ENCODE measurements at regions not wholly inside any gene's neighbourhood (a gene's known extent, or its start where the extent isn't known, plus 50 kb on each side); places are given as distances from the start of the nearest gene placed in this dataset.

GRCh38 chr1:106751002-106751401 is 305.5 kb upstream of the PRMT6 start:
- H3K9me3 Mint-ChIP-seq = peaks cover 9% of the 10 kb centered on the region
- H3K27ac Mint-ChIP-seq = no peak overlapping the region
- no peak for DNase-seq (ENCODE audit: low spot score)
- no peaks in the 10 kb centered on the region for H3K4me1 Mint-ChIP-seq (ENCODE audit: low read depth)
- H3K4me3 Mint-ChIP-seq = no peak overlapping the region
- H3K27me3 Mint-ChIP-seq (ENCODE audit: low read depth) = no peaks in the 10 kb centered on the region
- no peaks in the 10 kb centered on the region for H3K36me3 Mint-ChIP-seq (ENCODE audit: low read depth)

GRCh38 chr1:106753066-106753465 is 303.4 kb upstream of the PRMT6 start:
- Mint-ChIP-seq H3K36me3 (ENCODE audit: low read depth) (no peaks in the 10 kb centered on the region), H3K27me3 (ENCODE audit: low read depth) (no peaks in the 10 kb centered on the region), H3K4me3 (no peak overlapping the region), H3K27ac (no peak overlapping the region), H3K9me3 (peaks cover 9% of the 10 kb centered on the region), H3K4me1 (ENCODE audit: low read depth) (no peaks in the 10 kb centered on the region)
- no peak for DNase-seq (ENCODE audit: low spot score)

GRCh38 chr1:106754957-106755356 is 301.5 kb upstream of the PRMT6 start:
- H3K27me3 Mint-ChIP-seq (ENCODE audit: low read depth) = no peaks in the 10 kb centered on the region
- DNase-seq (ENCODE audit: low spot score) = no peak
- H3K4me3 Mint-ChIP-seq = no peak overlapping the region
- H3K4me1 Mint-ChIP-seq (ENCODE audit: low read depth) = no peaks in the 10 kb centered on the region
- peaks cover 12% of the 10 kb centered on the region for H3K9me3 Mint-ChIP-seq
- no peaks in the 10 kb centered on the region for H3K36me3 Mint-ChIP-seq (ENCODE audit: low read depth)
- H3K27ac Mint-ChIP-seq = no peak overlapping the region

GRCh38 chr1:106755682-106756406 is 300.6 kb upstream of the PRMT6 start:
- Mint-ChIP-seq H3K27me3 (ENCODE audit: low read depth) (no peaks in the 10 kb centered on the region), H3K36me3 (ENCODE audit: low read depth) (no peaks in the 10 kb centered on the region), H3K4me1 (ENCODE audit: low read depth) (no peaks in the 10 kb centered on the region), H3K9me3 (peaks cover 4% of the 10 kb centered on the region), H3K27ac (no peak overlapping the region), H3K4me3 (no peak overlapping the region)
- DNase-seq (ENCODE audit: low spot score) = no peak

- no peaks in the 10 kb centered on the region for H3K4me1 Mint-ChIP-seq (ENCODE audit: low read depth)
- H3K4me3 Mint-ChIP-seq = no peak overlapping the region
- H3K27me3 Mint-ChIP-seq (ENCODE audit: low read depth) = no peaks in the 10 kb centered on the region
- no peak for DNase-seq (ENCODE audit: low spot score)
- H3K9me3 Mint-ChIP-seq = peaks cover 4% of the 10 kb centered on the region
- H3K36me3 Mint-ChIP-seq (ENCODE audit: low read depth) = no peaks in the 10 kb centered on the region
- no peak overlapping the region for H3K27ac Mint-ChIP-seq
Observed at GRCh38 chr1:106756752-106757151, 299.7 kb upstream of the PRMT6 start.

- H3K36me3 Mint-ChIP-seq (ENCODE audit: low read depth) = no peaks in the 10 kb centered on the region
- H3K4me1 Mint-ChIP-seq (ENCODE audit: low read depth) = no peaks in the 10 kb centered on the region
- DNase-seq (ENCODE audit: low spot score) = no peak
- no peaks in the 10 kb centered on the region for H3K27me3 Mint-ChIP-seq (ENCODE audit: low read depth)
- H3K27ac Mint-ChIP-seq = no peak overlapping the region
- H3K9me3 Mint-ChIP-seq = peaks cover 5% of the 10 kb centered on the region
- no peak overlapping the region for H3K4me3 Mint-ChIP-seq
Observed at GRCh38 chr1:106768077-106768476, 288.4 kb upstream of the PRMT6 start.

DNA sequence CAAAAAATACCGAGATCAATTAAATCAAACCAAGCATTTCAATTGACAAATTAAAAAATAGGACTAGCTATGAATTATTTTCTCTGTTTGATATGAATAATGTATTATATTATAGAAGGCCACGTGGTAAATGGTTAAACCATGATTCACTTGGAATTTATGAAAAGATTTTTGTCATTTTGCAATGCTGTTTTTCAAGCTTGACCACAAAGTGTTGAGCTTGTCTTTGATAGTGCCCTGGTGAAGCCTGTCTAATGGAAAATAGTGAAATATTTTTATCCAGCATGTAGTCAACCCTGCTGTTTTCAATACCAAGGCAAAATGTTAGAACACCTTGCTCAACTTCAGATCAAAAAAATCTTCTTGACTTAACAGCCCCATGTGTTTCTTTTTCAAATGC is 288.0 kb upstream of the PRMT6 start:
- Mint-ChIP-seq H3K4me1 (ENCODE audit: low read depth) (no peaks in the 10 kb centered on the region), H3K27ac (no peak overlapping the region)

DNA sequence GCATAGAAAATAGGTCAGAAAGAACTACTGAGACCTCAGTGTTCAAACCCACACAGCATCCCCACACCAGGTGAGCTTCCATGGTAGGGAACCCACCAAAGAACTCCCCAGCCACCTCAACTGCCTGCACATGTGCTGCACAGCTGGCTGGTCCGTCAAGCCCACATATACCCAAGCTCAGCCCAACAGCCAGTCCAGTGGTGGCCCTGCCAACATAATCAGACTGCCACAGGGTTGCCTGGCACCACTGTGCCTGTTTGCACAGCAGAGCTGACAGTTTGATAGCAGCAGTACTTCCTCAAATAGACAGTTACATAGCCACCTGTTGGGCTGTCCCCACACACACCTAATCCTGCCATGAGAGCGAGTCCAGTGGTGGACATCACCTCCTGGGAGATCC is 283.3 kb upstream of the PRMT6 start:
- Mint-ChIP-seq H3K36me3 (ENCODE audit: low read depth) (no peaks in the 10 kb centered on the region), H3K4me1 (ENCODE audit: low read depth) (no peaks in the 10 kb centered on the region), H3K27me3 (ENCODE audit: low read depth) (no peaks in the 10 kb centered on the region), H3K9me3 (peaks cover 24% of the 10 kb centered on the region), H3K4me3 (no peak overlapping the region), H3K27ac (no peak overlapping the region)
- no peak for DNase-seq (ENCODE audit: low spot score)

More for the DNA sequence above, 288.0 kb upstream of the PRMT6 start:
- H3K4me3 Mint-ChIP-seq = no peak overlapping the region
- peaks cover 5% of the 10 kb centered on the region for H3K9me3 Mint-ChIP-seq
- no peaks in the 10 kb centered on the region for H3K27me3 Mint-ChIP-seq (ENCODE audit: low read depth)
- H3K36me3 Mint-ChIP-seq (ENCODE audit: low read depth) = no peaks in the 10 kb centered on the region
- DNase-seq (ENCODE audit: low spot score) = no peak

- H3K27me3 Mint-ChIP-seq (ENCODE audit: low read depth) = no peaks in the 10 kb centered on the region
- no peaks in the 10 kb centered on the region for H3K36me3 Mint-ChIP-seq (ENCODE audit: low read depth)
- no peak for DNase-seq (ENCODE audit: low spot score)
- H3K9me3 Mint-ChIP-seq = peaks cover 12% of the 10 kb centered on the region
- H3K4me3 Mint-ChIP-seq = no peak overlapping the region
- H3K4me1 Mint-ChIP-seq (ENCODE audit: low read depth) = no peaks in the 10 kb centered on the region
- H3K27ac Mint-ChIP-seq = no peak overlapping the region
Observed at GRCh38 chr1:106780066-106780465, 276.4 kb upstream of the PRMT6 start.

- H3K4me3 Mint-ChIP-seq = no peak overlapping the region
- peaks cover 8% of the 10 kb centered on the region for H3K9me3 Mint-ChIP-seq
- no peak overlapping the region for H3K27ac Mint-ChIP-seq
- H3K27me3 Mint-ChIP-seq (ENCODE audit: low read depth) = no peaks in the 10 kb centered on the region
- DNase-seq (ENCODE audit: low spot score) = no peak
- H3K4me1 Mint-ChIP-seq (ENCODE audit: low read depth) = no peaks in the 10 kb centered on the region
- H3K36me3 Mint-ChIP-seq (ENCODE audit: low read depth) = no peaks in the 10 kb centered on the region
Observed at GRCh38 chr1:106780806-106781569, 275.5 kb upstream of the PRMT6 start.

DNA sequence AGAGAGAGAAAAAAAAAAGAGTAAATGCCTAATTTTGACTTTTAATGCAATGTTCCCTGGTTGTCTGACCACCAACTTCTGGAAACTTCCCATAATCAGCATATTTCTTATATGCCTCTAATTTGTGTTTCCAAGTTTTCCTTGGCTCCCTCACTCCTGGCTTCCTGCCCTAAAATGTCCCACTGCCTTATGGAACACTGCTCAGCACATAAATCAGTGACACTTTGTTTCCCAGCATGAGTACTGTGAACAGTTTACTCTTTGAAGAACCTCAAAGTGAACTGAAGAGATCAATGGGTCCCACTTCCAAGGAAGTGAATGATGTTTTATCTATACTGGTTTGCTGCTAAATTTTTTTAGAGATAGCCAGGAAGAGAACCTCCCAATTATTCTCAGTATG is 271.3 kb upstream of the PRMT6 start:
- no peaks in the 10 kb centered on the region for H3K27me3 Mint-ChIP-seq (ENCODE audit: low read depth)
- H3K9me3 Mint-ChIP-seq = peaks cover 3% of the 10 kb centered on the region
- no peaks in the 10 kb centered on the region for H3K4me1 Mint-ChIP-seq (ENCODE audit: low read depth)
- H3K36me3 Mint-ChIP-seq (ENCODE audit: low read depth) = no peaks in the 10 kb centered on the region
- DNase-seq (ENCODE audit: low spot score) = no peak
- H3K4me3 Mint-ChIP-seq = no peak overlapping the region
- H3K27ac Mint-ChIP-seq = no peak overlapping the region

DNA sequence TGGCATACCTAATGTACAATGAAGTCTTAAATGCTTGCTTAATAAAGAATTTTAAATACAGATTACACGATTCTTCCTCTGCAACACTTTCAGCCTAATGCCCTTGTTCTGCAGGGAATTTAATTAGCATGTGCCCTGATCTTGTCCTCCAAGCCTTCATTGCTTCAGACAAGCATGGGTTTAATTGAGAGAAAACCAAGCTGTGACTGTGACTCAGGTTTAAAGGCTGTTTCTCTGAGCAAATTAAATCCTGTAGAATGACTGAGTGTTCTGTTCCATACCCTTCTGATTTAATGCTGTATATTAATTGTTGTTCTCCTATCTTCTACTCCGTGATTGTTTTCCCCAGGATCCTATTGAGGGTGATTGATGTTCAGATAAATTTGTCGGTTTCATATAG is 269.0 kb upstream of the PRMT6 start:
- no peak for DNase-seq (ENCODE audit: low spot score)
- Mint-ChIP-seq H3K27ac (no peak overlapping the region), H3K36me3 (ENCODE audit: low read depth) (no peaks in the 10 kb centered on the region), H3K27me3 (ENCODE audit: low read depth) (no peaks in the 10 kb centered on the region), H3K9me3 (peaks cover 7% of the 10 kb centered on the region), H3K4me3 (no peak overlapping the region), H3K4me1 (ENCODE audit: low read depth) (no peaks in the 10 kb centered on the region)

DNA sequence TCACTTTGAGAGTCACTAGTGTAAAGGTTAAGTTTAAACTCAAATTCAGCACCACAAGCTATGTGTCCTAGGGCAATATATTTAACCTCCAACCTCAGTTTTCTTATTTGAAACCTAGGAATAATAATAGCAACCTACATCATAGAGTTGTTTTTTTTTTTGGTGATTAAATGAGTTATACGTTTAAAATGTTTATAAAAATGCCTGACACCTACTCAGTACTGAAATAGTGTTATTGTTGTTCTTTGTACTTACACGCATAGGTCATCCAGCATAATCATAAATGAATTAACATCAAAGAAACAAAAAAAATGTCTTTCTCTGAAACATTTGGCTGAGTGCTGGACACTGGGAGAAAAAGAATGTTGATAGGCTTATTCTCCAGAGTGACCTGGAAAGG is 266.8 kb upstream of the PRMT6 start:
- no peaks in the 10 kb centered on the region for H3K4me1 Mint-ChIP-seq (ENCODE audit: low read depth)
- DNase-seq (ENCODE audit: low spot score) = no peak
- peaks cover 7% of the 10 kb centered on the region for H3K9me3 Mint-ChIP-seq
- no peaks in the 10 kb centered on the region for H3K27me3 Mint-ChIP-seq (ENCODE audit: low read depth)
- no peak overlapping the region for H3K4me3 Mint-ChIP-seq
- no peak overlapping the region for H3K27ac Mint-ChIP-seq
- H3K36me3 Mint-ChIP-seq (ENCODE audit: low read depth) = no peaks in the 10 kb centered on the region

DNA sequence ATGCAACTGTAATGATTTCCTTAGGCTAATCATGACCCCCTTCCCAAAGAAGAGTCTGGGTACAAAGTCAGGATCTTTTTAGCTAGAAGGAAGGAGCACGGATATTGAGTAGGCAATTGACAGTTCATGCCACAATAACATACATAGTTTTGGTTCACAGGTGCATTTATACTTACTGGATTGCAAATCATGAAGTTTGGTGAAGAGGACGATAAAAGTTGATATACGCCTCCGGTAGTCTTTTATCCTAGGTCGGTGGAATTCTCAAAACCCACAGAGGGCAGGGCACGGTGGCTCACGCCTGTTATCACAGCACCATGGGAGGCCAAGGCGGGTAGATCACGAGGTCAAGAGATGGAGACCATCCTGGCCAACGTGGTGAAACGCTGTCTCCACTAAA is 265.4 kb upstream of the PRMT6 start:
- no peaks in the 10 kb centered on the region for H3K36me3 Mint-ChIP-seq (ENCODE audit: low read depth)

More for the DNA sequence above, 265.4 kb upstream of the PRMT6 start:
- H3K27me3 Mint-ChIP-seq (ENCODE audit: low read depth) = no peaks in the 10 kb centered on the region
- no peak overlapping the region for H3K27ac Mint-ChIP-seq
- no peak for DNase-seq (ENCODE audit: low spot score)
- no peak overlapping the region for H3K4me3 Mint-ChIP-seq
- H3K9me3 Mint-ChIP-seq = peaks cover 7% of the 10 kb centered on the region
- no peaks in the 10 kb centered on the region for H3K4me1 Mint-ChIP-seq (ENCODE audit: low read depth)

All from T-helper 2 cell treated with Interferon-gamma antibody and Interleukin-4, amounts not matched to agents 5 μg/mL and 100 μg/mL, for 36 hours (primary cell).